ENCODE measurements at regions not wholly inside any gene's neighbourhood (a gene's known extent, or its start where the extent isn't known, plus 50 kb on each side); places are given as distances from the start of the nearest gene placed in this dataset.

DNA sequence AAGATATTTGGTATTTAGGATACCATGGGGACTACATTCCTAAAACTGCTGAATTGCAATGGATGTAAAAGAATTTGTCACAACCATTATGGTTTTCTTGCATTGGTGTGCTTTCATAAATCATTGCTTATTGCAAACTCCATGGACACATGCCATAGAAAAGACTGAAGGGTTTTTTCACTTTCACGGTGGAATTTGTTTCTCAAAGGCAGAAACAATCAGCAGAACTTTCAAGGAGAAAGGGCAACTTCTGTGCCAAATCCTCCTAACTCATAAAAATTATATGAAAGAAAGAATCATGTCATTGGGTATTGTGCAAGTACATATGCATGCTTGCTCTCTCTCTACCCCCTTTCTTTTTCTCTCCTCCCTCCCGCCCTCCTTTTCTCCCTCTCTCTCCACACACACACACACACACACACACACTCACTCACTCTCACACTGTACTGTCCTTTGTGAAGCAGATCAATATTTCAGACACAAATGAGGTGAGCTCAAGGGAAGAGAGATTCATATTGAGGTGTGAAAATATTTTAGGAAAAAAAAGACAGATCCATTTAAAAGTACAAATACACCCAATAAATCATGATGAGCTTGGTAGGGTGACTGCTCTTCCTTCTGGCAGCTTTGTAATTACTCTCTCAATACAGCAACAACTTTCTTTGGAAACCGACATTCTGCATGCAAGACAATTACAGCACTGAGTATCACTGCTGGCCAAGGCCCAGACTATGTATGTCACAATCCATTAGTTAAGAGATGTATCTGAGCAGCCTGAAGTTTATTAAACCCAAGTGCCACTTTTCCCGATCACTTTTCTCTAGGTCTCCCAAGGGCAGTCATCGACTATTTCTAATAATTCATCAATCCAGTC is 492.6 kb downstream of the TUSC7 start:
- TF ChIP-seq CTCF (IDR thresholded peaks at IDR 0.05; ENCODE audit: low read depth, low read length), result no peak
- no peaks in the 10 kb centered on the region for H3K4me1 ChIP-seq (ENCODE audit: low read depth)

DNA sequence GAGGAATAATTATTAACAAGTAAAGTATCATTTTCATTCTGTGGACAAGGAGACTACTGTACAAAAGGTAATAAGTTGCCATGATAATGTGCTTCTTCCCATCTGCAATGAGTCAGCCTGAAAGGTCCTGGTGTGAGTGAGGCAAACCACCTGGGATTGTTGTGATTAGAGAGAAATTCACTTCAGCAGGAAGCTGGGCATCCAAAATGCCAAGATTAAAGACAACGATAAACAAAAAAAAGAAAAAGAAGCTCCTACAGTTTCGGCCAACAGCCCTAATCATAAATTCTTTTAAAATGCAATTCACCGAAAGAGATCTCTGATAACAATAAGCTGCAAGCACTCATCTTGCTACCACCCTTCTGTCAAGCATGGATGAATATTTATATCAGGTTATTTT is 507.8 kb downstream of the TUSC7 start:
- no peak for TF ChIP-seq CTCF (IDR thresholded peaks at IDR 0.05; ENCODE audit: low read depth, low read length)
- no peaks in the 10 kb centered on the region for H3K36me3 ChIP-seq
- DNase-seq (ENCODE audit: low read depth in 1 of 2, low spot score in 1 of 2), result no peak
- no peak overlapping the region for H3K27ac ChIP-seq
- no peak overlapping the region for H3K4me3 ChIP-seq
- H3K27me3 ChIP-seq, result no peaks in the 10 kb centered on the region
- peaks cover 4% of the 10 kb centered on the region for H3K4me1 ChIP-seq (ENCODE audit: low read depth)
- H3K9me3 ChIP-seq (ENCODE audit: low read depth), result no peaks in the 10 kb centered on the region

More for the DNA sequence above, 492.6 kb downstream of the TUSC7 start:
- H3K36me3 ChIP-seq, result no peaks in the 10 kb centered on the region
- H3K27me3 ChIP-seq, result no peaks in the 10 kb centered on the region
- H3K4me3 ChIP-seq, result no peak overlapping the region
- DNase-seq (ENCODE audit: low read depth in 1 of 2, low spot score in 1 of 2), result no peak
- H3K9me3 ChIP-seq (ENCODE audit: low read depth), result no peaks in the 10 kb centered on the region
- no peak overlapping the region for H3K27ac ChIP-seq

GRCh38 chr3:117217760-117218316 is 508.3 kb downstream of the TUSC7 start:
- Histone ChIP-seq H3K27me3 (no peaks in the 10 kb centered on the region), H3K4me1 (ENCODE audit: low read depth) (peaks cover 4% of the 10 kb centered on the region), H3K36me3 (no peaks in the 10 kb centered on the region), H3K9me3 (ENCODE audit: low read depth) (no peaks in the 10 kb centered on the region), H3K4me3 (no peak overlapping the region), H3K27ac (no peak overlapping the region)
- no peak for DNase-seq (ENCODE audit: low read depth in 1 of 2, low spot score in 1 of 2)
- TF ChIP-seq CTCF (IDR thresholded peaks at IDR 0.05; ENCODE audit: low read depth, low read length), result no peak

DNA sequence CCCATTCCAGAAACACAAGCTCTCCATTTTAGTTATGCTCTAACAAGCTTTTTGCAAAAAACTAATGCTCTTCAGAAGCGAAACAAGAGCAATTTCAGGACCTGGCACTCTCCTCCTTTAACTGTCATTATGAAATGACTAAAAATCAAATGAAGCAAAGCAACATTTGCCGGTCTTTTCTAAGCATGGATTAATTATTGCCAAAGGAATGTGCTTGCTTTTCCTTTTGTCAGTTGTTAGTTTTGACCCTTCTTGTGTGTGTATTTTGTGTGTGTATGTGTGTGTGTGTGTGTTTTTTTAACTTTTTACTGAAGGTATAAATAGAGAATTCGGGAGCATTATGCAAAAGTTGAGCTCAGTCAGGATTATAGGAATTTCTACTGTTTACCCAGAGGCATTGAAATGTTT is 509.1 kb downstream of the TUSC7 start:
- Histone ChIP-seq H3K4me1 (ENCODE audit: low read depth) (peaks cover 4% of the 10 kb centered on the region), H3K9me3 (ENCODE audit: low read depth) (no peaks in the 10 kb centered on the region), H3K36me3 (no peaks in the 10 kb centered on the region), H3K4me3 (no peak overlapping the region), H3K27ac (no peak overlapping the region), H3K27me3 (no peaks in the 10 kb centered on the region)
- no peak for TF ChIP-seq CTCF (IDR thresholded peaks at IDR 0.05; ENCODE audit: low read depth, low read length)
- DNase-seq (ENCODE audit: low read depth in 1 of 2, low spot score in 1 of 2), result no peak

DNA sequence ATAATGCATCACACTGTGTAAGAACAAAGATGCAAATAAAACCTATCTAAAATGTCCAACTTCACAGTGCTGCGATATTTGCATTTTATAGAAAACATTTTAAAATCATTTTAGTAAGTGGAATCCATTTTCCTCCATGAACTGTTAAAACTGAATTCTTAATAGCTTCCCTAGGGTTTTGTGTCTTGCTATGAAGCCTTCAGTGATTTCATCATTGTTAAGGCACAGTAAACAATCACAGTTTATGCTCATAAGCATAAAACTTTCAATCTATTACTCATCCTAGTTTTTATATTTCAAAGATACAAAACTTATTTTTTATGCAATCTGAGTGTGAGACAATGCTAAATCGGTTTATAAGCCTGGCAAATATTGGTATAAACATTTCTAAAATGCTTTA is 509.7 kb downstream of the TUSC7 start:
- H3K4me1 ChIP-seq (ENCODE audit: low read depth), result peaks cover 4% of the 10 kb centered on the region
- H3K9me3 ChIP-seq (ENCODE audit: low read depth), result no peaks in the 10 kb centered on the region
- no peak for DNase-seq (ENCODE audit: low read depth in 1 of 2, low spot score in 1 of 2)
- no peak overlapping the region for H3K27ac ChIP-seq
- no peaks in the 10 kb centered on the region for H3K36me3 ChIP-seq
- no peaks in the 10 kb centered on the region for H3K27me3 ChIP-seq
- H3K4me3 ChIP-seq, result no peak overlapping the region
- TF ChIP-seq CTCF (IDR thresholded peaks at IDR 0.05; ENCODE audit: low read depth, low read length), result no peak

Measured in cardiac muscle cell (in vitro differentiated cells and primary cell).